22Rv1 (cell line): ENCODE measurements at regions not wholly inside any gene's neighbourhood (a gene's known extent, or its start where the extent isn't known, plus 50 kb on each side); places are given as distances from the start of the nearest gene placed in this dataset.

ENCODE experiments used
- ZFX ChIP-seq: fragments of 450-650 bp; IDR thresholded peaks from 2 replicates; pipeline ENCODE4 v1.6.1; 2017; ENCODE audit warnings: antibody characterized with exemption, borderline replicate concordance
- TF ChIP-seq, protein P1 (sequence below): fragments of 450-650 bp; IDR thresholded peaks from 2 replicates; pipeline ENCODE4 v1.5.1; 2017; ENCODE audit warnings: mild to moderate bottlenecking

DNA sequence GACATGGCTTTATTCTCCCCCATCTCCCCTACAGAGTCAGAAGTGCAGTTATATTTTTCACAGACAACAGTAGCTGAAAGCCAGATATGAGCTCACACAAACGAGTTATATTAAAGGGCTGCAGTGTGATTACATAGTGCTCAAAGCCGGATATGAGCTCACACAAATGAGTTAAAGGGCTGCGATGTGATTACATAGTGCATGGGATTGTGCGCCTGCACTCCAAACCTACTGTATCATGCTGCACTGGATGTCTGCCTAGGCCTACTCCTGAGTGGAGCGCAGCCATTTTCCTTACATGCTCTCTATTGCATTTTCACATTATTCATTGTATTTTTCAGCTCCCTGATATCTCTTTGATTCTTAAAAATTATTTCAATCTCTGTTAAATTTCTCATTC, 414.6 kb upstream of the LARGE1 start:
- TF ChIP-seq, protein P1, sequence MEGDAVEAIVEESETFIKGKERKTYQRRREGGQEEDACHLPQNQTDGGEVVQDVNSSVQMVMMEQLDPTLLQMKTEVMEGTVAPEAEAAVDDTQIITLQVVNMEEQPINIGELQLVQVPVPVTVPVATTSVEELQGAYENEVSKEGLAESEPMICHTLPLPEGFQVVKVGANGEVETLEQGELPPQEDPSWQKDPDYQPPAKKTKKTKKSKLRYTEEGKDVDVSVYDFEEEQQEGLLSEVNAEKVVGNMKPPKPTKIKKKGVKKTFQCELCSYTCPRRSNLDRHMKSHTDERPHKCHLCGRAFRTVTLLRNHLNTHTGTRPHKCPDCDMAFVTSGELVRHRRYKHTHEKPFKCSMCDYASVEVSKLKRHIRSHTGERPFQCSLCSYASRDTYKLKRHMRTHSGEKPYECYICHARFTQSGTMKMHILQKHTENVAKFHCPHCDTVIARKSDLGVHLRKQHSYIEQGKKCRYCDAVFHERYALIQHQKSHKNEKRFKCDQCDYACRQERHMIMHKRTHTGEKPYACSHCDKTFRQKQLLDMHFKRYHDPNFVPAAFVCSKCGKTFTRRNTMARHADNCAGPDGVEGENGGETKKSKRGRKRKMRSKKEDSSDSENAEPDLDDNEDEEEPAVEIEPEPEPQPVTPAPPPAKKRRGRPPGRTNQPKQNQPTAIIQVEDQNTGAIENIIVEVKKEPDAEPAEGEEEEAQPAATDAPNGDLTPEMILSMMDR: no peak
- no peak for TF ChIP-seq ZFX
